ENCODE measurements at regions not wholly inside any gene's neighbourhood (a gene's known extent, or its start where the extent isn't known, plus 50 kb on each side); places are given as distances from the start of the nearest gene placed in this dataset.

DNA sequence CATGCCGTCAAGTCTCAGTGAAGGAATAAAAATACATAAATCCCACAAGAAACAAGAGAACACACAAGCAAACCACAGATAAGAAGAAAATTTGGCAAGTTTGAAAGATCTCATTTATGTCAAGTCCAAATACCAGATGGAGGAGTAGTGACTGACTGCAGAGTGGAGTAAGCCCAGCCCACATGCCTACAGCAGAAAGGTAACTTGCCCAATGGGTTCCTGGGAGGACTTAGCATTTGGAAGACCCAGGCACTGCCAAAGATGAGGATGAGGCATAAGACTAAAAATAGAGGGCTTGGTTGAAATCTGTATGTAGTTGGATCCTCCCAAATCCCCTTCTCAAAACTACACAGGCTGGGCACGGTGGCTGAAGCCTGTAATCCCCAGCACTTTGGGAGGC is 70.8 kb downstream of the ZNF648 start:
- Histone ChIP-seq H3K4me3 (ENCODE audit: low read depth, low read length) (no peak overlapping the region), H3K36me3 (ENCODE audit: control insufficient read depth, insufficient read depth, low read length) (no peaks in the 10 kb centered on the region), H3K27me3 (ENCODE audit: control insufficient read depth, insufficient read depth, low read length) (no peaks in the 10 kb centered on the region)
- CTCF ChIA-PET, result no interaction called here
- TF ChIP-seq, protein P1, sequence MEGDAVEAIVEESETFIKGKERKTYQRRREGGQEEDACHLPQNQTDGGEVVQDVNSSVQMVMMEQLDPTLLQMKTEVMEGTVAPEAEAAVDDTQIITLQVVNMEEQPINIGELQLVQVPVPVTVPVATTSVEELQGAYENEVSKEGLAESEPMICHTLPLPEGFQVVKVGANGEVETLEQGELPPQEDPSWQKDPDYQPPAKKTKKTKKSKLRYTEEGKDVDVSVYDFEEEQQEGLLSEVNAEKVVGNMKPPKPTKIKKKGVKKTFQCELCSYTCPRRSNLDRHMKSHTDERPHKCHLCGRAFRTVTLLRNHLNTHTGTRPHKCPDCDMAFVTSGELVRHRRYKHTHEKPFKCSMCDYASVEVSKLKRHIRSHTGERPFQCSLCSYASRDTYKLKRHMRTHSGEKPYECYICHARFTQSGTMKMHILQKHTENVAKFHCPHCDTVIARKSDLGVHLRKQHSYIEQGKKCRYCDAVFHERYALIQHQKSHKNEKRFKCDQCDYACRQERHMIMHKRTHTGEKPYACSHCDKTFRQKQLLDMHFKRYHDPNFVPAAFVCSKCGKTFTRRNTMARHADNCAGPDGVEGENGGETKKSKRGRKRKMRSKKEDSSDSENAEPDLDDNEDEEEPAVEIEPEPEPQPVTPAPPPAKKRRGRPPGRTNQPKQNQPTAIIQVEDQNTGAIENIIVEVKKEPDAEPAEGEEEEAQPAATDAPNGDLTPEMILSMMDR (IDR thresholded peaks at IDR 0.05; ENCODE audit: insufficient read depth, low read depth, low read length), result no peak
- DNase-seq (ENCODE audit: low read depth), result no peak
- POLR2A ChIA-PET, result no interaction called here

DNA sequence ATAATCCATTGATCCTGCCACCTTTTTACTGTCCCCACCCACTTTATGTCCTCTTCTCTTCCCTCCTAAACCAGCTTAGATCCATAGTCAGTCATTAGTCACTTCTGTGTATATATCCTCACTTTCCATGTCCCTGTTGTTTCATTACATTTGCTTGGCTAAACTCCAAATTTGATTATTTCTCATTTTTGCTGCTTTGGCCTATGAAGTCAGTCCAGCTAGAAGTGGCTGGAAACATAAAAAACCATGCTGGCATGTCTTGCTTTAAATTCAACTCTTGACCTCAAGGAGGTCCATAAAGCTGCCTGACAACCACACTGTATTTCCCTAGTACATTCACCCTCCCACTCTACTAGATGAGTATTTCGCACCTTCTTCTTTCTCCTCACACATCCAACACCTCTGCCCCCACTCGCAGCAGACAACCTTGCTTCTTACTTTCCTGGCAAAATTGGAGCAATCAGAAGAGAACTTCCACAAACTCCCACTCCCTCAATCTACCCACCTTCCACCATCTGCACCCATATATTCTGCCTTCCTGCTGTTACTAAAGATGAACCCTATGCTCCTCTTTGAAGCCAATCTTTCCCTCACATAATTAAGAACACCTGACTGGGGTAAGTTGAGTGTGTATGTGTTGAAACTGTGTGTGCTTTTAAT is 72.1 kb downstream of the ZNF648 start:
- CTCF ChIA-PET, result no interaction called here
- POLR2A ChIA-PET, result no interaction called here

DNA sequence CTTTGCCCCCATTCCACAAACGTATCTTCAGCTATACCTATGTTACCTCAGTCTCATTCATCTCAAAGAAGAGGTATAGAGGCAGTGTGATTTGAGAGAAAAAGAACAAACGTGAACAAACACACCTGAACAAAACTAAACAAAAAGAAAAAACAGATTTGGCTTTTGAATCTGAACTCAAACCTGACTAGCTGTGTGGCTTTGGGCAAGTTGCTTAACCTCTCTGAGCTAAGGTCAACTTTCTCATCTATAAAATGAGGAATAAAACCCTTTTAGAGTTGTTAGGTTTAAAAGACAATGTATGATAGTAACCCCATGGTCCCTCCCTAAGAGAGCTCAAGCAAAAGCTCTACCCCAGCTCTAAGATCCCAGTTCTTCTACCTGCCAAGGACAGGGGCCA is 73.5 kb downstream of the ZNF648 start:
- POLR2A ChIA-PET, result no interaction called here
- TF ChIP-seq, protein P1 (IDR thresholded peaks at IDR 0.05; ENCODE audit: insufficient read depth, low read depth, low read length), result no peak

More for the DNA sequence above, 72.1 kb downstream of the ZNF648 start:
- TF ChIP-seq, protein P1 (IDR thresholded peaks at IDR 0.05; ENCODE audit: insufficient read depth, low read depth, low read length), result no peak
- no peak overlapping the region for H3K4me3 ChIP-seq (ENCODE audit: low read depth, low read length)
- H3K36me3 ChIP-seq (ENCODE audit: control insufficient read depth, insufficient read depth, low read length), result no peaks in the 10 kb centered on the region
- no peaks in the 10 kb centered on the region for H3K27me3 ChIP-seq (ENCODE audit: control insufficient read depth, insufficient read depth, low read length)
- DNase-seq (ENCODE audit: low read depth), result no peak

GRCh38 chr1:181987334-181987895 is 74.1 kb downstream of the ZNF648 start:
- POLR2A ChIA-PET, result no interaction called here
- DNase-seq (ENCODE audit: low read depth), result no peak
- TF ChIP-seq, protein P1 (IDR thresholded peaks at IDR 0.05; ENCODE audit: insufficient read depth, low read depth, low read length), result no peak
- no peak overlapping the region for H3K4me3 ChIP-seq (ENCODE audit: low read depth, low read length)
- CTCF ChIA-PET, result no interaction called here
- H3K27me3 ChIP-seq (ENCODE audit: control insufficient read depth, insufficient read depth, low read length), result no peaks in the 10 kb centered on the region
- no peaks in the 10 kb centered on the region for H3K36me3 ChIP-seq (ENCODE audit: control insufficient read depth, insufficient read depth, low read length)

More for the DNA sequence above, 73.5 kb downstream of the ZNF648 start:
- no peak for DNase-seq (ENCODE audit: low read depth)
- no peak overlapping the region for H3K4me3 ChIP-seq (ENCODE audit: low read depth, low read length)
- H3K27me3 ChIP-seq (ENCODE audit: control insufficient read depth, insufficient read depth, low read length), result no peaks in the 10 kb centered on the region
- no peaks in the 10 kb centered on the region for H3K36me3 ChIP-seq (ENCODE audit: control insufficient read depth, insufficient read depth, low read length)
- CTCF ChIA-PET, result no interaction called here

DNA sequence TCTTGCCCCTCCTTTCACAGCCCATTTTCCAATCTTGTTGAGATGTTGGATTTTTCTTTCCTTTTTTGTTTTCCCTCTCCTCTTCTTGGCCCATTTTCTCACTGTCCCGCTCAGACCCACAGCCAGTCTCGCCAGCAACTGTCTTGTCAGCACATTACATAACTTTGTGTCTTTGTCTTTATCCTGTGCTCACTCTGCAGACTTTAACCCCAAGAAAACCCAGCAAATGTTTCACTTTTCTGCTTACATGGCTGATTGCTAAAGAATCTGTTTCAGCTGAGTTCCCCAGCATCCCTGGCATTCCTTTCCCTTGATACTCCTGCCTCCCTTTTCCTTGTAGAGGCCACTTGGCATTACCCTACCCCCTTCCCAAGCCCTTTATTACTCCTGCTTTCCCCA is 74.6 kb downstream of the ZNF648 start:
- Histone ChIP-seq H3K4me3 (ENCODE audit: low read depth, low read length) (no peak overlapping the region), H3K27me3 (ENCODE audit: control insufficient read depth, insufficient read depth, low read length) (no peaks in the 10 kb centered on the region), H3K36me3 (ENCODE audit: control insufficient read depth, insufficient read depth, low read length) (no peaks in the 10 kb centered on the region)
- no peak for DNase-seq (ENCODE audit: low read depth)
- CTCF ChIA-PET, result no interaction called here
- TF ChIP-seq, protein P1 (IDR thresholded peaks at IDR 0.05; ENCODE audit: insufficient read depth, low read depth, low read length), result no peak
- POLR2A ChIA-PET, result no interaction called here

Data from BJ (cell line).